Spleen (tissue), 11 donors: ENCODE measurements at regions not wholly inside any gene's neighbourhood (a gene's known extent, or its start where the extent isn't known, plus 50 kb on each side); places are given as distances from the start of the nearest gene placed in this dataset.

Experiments
- DNase-seq: peaks from one replicate; pipeline ENCODE4 v3.0.0-alpha.2; 2020
- H3K27ac ChIP-seq, 8 donors: fragments of 200-600 bp; sonication (generic) in 7 of 8; 1 replicate in 4 of 8; 2 replicates in 4 of 8; pipeline versions ENCODE4 v1.5.0 to v1.8.0; 2016 to 2021; ENCODE audit warnings: inconsistent platforms in 4 of 8, mild to moderate bottlenecking in 4 of 8, moderate library complexity in 1 of 8
- H3K27me3 ChIP-seq, 7 donors: fragments of 200-600 bp; sonication (generic) in 6 of 7; replicated peaks in 1 of 7; 1 replicate in 4 of 7; 2 replicates in 3 of 7; pipeline versions ENCODE4 v1.5.0 to v1.8.0; 2016 to 2021; ENCODE audit warnings: inconsistent platforms in 3 of 7, mild to moderate bottlenecking in 1 of 7
- H3K36me3 ChIP-seq, 6 donors: fragments of 200-600 bp; sonication (generic) in 5 of 6; 1 replicate in 4 of 6; 2 replicates in 2 of 6; pipeline versions ENCODE4 v1.5.0 to v1.8.0; 2016 to 2021; ENCODE audit warnings: inconsistent platforms in 2 of 6
- H3K4me1 ChIP-seq, 6 donors: fragments of 200-600 bp; sonication (generic) in 5 of 6; 1 replicate in 3 of 6; 2 replicates in 3 of 6; pipeline versions ENCODE4 v1.5.0 to v1.8.0; 2016 to 2021; ENCODE audit warnings: inconsistent platforms in 3 of 6
- H3K4me3 ChIP-seq, 8 donors: fragments of 200-600 bp; sonication (generic) in 7 of 8; 1 replicate in 4 of 8; 2 replicates in 4 of 8; pipeline versions ENCODE4 v1.5.0 to v1.8.0; 2016 to 2021; ENCODE audit warnings: inconsistent platforms in 4 of 8, mild to moderate bottlenecking in 4 of 8, moderate library complexity in 2 of 8
- H3K9me3 ChIP-seq, 8 donors: fragments of 200-600 bp; sonication (generic) in 7 of 8; 1 replicate in 4 of 8; 2 replicates in 4 of 8; pipeline versions ENCODE4 v1.5.0 to v1.8.0; 2016 to 2021; ENCODE audit warnings: inconsistent platforms in 4 of 8
- POLR2A ChIP-seq, 3 donors: fragments of 450-650 bp; IDR thresholded peaks; one replicate each; pipeline ENCODE4 v1.5.1; 2017; ENCODE audit warnings: antibody characterized with exemption in 3 of 3, mild to moderate bottlenecking in 1 of 3
- POLR2AphosphoS5 ChIP-seq, 3 donors: sonication (generic); formaldehyde crosslinking; IDR thresholded peaks; one replicate each; pipeline ENCODE4 v1.5.1; 2017; ENCODE audit warnings: antibody characterized with exemption in 3 of 3
- WGBS, 5 donors: extraction: QIAGEN DNeasy Blood & Tissue Kit in 3 of 5; methylation state at CpG; one replicate each; pipeline versions ENCODE4 v1.1.5 to v1.1.7; 2013 to 2018; 5-methylcytosine and 5-hydroxymethylcytosine counted together
- intact Hi-C: fragments of 100-400 bp; cut with DNase I; formaldehyde crosslinking; loops from one replicate; pipeline ENCODE4 v1.15.0; 2023; ENCODE audit warnings: low total_unique reads
- TF ChIP-seq, protein P1 (sequence below), 11 experiments: fragments of 200-600 bp in 7 of 11; fragments of 450-650 bp in 4 of 11; sonication (generic) in 4 of 11; IDR thresholded peaks in 8 of 11; conservative IDR thresholded peaks in 3 of 11; 1 replicate in 7 of 11; 2 replicates in 4 of 11; pipeline versions ENCODE4 v1.4.0 to v1.8.0; 2016 to 2021; ENCODE audit warnings: antibody characterized with exemption in 11 of 11, inconsistent platforms in 4 of 11, mild to moderate bottlenecking in 1 of 11
- donor health status: healthy with polysubstance abuse.
- donor health status: DM: no; HTN: no; CAD: no; lungs with moderate emphysema.
- donor health status: DM: no; HTN: no; CAD: no.
- donor health status: Bipolar disorder and iron deficiency.
- donor health status: healthy.
- donor health status: DM: no; HTN: no; CAD: no.
- donor health status: DM: yes; HTN: yes; CAD: no.

DNA sequence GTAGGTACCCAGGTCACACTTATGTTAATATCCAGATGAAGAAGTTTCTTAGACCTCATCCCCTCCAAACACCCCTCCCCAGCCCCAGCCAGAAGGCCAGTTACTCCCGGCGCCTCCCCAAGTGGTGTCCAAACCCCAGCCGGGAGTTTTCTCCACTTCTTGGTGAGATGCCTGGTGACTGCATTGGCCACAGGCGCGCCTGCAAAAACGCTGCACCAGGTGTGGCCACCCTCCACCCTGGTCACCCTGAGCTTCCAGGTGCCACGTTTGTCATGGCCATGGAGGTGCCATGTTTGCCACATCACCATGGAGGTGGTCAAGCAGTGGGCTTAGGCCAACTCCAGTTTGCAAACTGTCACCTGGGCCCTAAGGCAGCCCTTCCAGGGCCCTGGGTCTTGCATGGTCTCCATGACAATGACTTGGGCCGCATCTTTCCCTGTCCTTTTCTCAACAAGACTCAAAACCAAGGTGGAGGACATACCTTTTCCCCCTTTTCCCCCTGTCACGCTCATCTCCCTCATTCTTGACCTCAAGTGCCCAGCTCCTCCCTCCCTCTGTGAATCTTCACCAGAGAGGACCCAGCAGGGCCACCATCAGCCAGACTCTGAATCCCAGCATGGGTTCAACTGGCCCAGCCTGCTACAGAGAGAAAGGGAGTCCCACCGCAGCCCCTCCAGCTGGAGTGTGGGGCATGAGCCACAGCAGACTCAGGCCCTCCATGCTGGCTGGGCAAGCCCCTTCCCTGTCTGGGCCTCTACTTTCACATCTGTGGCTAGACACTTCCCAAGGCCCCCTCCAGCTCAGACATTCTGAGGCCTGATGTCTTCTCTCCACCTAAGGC lies 125.9 kb upstream of the ZBTB40 start:
- no peak overlapping the region for H3K4me3 ChIP-seq
- H3K4me1 ChIP-seq = no peaks in the 10 kb centered on the region
- no peaks in the 10 kb centered on the region for H3K36me3 ChIP-seq
- TF ChIP-seq, protein P1, sequence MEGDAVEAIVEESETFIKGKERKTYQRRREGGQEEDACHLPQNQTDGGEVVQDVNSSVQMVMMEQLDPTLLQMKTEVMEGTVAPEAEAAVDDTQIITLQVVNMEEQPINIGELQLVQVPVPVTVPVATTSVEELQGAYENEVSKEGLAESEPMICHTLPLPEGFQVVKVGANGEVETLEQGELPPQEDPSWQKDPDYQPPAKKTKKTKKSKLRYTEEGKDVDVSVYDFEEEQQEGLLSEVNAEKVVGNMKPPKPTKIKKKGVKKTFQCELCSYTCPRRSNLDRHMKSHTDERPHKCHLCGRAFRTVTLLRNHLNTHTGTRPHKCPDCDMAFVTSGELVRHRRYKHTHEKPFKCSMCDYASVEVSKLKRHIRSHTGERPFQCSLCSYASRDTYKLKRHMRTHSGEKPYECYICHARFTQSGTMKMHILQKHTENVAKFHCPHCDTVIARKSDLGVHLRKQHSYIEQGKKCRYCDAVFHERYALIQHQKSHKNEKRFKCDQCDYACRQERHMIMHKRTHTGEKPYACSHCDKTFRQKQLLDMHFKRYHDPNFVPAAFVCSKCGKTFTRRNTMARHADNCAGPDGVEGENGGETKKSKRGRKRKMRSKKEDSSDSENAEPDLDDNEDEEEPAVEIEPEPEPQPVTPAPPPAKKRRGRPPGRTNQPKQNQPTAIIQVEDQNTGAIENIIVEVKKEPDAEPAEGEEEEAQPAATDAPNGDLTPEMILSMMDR (IDR thresholded peaks at IDR 0.05 in 8 of 11, conservative IDR thresholded peaks at IDR 0.05 in 3 of 11) = no peak
- no peak for TF ChIP-seq POLR2AphosphoS5 (IDR thresholded peaks at IDR 0.05)
- no peak overlapping the region for H3K27ac ChIP-seq
- DNase-seq = no peak
- H3K9me3 ChIP-seq = no peaks in the 10 kb centered on the region
- H3K27me3 ChIP-seq = peaks cover 0 to 18% (median 0%) of the 10 kb centered on the region in 7 donors
- intact Hi-C loops = no loop called here
- 90 to 94% (median 91%) methylated on average over 7 to 10 of the region's 10 CpGs for whole genome bisulfite sequencing, 5 donors

DNA sequence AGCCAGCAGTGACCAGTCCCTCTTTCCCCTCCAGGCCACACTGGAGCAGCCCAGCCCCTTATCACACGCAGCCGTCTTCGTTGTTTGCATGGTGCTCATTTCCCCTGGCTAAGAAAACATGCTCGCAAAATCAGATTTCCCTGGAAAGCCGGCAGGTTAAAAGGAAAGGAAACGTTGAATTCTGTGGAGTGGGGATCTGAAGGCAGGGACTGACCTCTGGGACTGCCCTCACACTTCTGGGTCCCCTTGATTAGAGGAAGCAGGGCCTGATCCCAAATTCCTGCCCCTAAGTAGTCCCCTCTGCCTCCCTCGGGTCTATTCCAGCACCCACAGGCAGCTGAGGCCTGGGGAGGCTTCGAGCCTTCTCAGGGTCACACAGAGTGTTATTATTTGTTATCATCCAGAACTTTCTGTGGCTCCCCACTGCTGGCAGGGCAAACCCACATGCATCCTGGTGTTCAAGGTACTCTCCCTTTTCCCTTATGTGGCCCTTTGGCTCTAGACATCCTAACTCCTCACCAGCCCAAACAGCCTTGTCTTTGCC lies 125.2 kb upstream of the ZBTB40 start:
- H3K4me1 ChIP-seq = no peaks in the 10 kb centered on the region
- H3K36me3 ChIP-seq = no peaks in the 10 kb centered on the region
- H3K27me3 ChIP-seq = peaks cover 0 to 18% (median 0%) of the 10 kb centered on the region in 7 donors
- no peak overlapping the region for H3K27ac ChIP-seq
- TF ChIP-seq POLR2AphosphoS5 (IDR thresholded peaks at IDR 0.05) (no peak), POLR2A (IDR thresholded peaks at IDR 0.05) (no peak)
- TF ChIP-seq, protein P1 (IDR thresholded peaks at IDR 0.05 in 8 of 11, conservative IDR thresholded peaks at IDR 0.05 in 3 of 11) = no peak
- WGBS, 5 donors = 76 to 83% (median 79%) methylated on average over 8 of the region's 8 CpGs
- H3K9me3 ChIP-seq = no peaks in the 10 kb centered on the region
- no peak for DNase-seq
- intact Hi-C loops = no loop called here
- no peak overlapping the region for H3K4me3 ChIP-seq

DNA sequence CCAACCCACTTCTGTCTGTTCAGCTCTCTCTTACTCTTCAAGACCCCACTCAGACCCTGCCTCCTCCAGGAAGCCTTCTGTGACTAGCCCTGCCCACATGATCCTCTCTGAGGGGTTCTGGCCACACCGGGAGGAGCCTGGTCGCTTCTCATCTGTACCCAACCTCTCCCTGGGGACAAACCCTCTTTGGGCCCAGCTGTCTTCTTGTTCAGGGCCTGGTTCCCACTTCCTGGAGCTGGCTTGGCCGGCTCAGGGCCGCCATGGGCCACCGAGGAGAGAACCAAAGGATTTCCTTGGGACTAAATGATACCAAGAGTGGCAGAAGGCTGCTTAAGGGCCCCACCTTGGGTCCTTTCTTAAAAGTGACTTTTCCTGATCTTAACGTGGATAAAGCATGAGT lies 124.7 kb upstream of the ZBTB40 start:
- H3K27ac ChIP-seq = no peak overlapping the region
- TF ChIP-seq, protein P1 (IDR thresholded peaks at IDR 0.05 in 8 of 11, conservative IDR thresholded peaks at IDR 0.05 in 3 of 11) = no peak
- TF ChIP-seq POLR2AphosphoS5 (IDR thresholded peaks at IDR 0.05) (no peak), POLR2A (IDR thresholded peaks at IDR 0.05) (no peak)
- no peak overlapping the region for H3K4me3 ChIP-seq
- no peaks in the 10 kb centered on the region for H3K9me3 ChIP-seq
- H3K27me3 ChIP-seq = peaks cover 0 to 18% (median 0%) of the 10 kb centered on the region in 7 donors
- intact Hi-C loops = no loop called here
- H3K4me1 ChIP-seq = no peaks in the 10 kb centered on the region
- H3K36me3 ChIP-seq = no peaks in the 10 kb centered on the region
- WGBS, 5 donors = 70 to 85% (median 79%) methylated on average over 6 of the region's 6 CpGs
- no peak for DNase-seq

DNA sequence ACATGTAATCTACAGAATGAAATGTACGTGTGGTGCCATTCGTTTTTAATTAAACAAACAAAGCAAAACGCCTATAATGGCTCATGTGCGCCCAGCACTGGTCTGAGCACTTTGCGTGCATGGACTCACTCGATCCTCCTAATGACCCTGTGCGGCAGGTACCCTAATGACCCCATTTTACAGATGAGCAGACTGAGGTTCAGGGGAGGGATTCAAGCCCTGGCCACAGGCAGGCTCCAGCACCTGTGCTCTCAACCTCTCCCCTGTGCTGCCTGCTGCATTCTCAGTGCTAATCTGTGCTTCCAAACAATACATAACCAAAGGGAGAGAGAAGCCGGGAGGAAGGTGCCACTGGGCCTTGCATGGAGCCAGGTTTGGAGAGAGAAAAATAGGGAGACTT lies 124.2 kb upstream of the ZBTB40 start:
- 89 to 96% (median 95%) methylated on average over 8 of the region's 8 CpGs for WGBS, 5 donors
- Histone ChIP-seq H3K36me3 (no peaks in the 10 kb centered on the region), H3K27me3 (peaks cover 0 to 22% (median 0%) of the 10 kb centered on the region in 7 donors), H3K4me1 (no peaks in the 10 kb centered on the region), H3K27ac (no peak overlapping the region), H3K4me3 (no peak overlapping the region), H3K9me3 (no peaks in the 10 kb centered on the region)
- no peak for DNase-seq
- intact Hi-C loops = no loop called here
- TF ChIP-seq POLR2A (IDR thresholded peaks at IDR 0.05) = no peak
- TF ChIP-seq, protein P1 (IDR thresholded peaks at IDR 0.05 in 8 of 11, conservative IDR thresholded peaks at IDR 0.05 in 3 of 11) = no peak
